ENCODE measurements at regions not wholly inside any gene's neighbourhood (a gene's known extent, or its start where the extent isn't known, plus 50 kb on each side); places are given as distances from the start of the nearest gene placed in this dataset.

DNA sequence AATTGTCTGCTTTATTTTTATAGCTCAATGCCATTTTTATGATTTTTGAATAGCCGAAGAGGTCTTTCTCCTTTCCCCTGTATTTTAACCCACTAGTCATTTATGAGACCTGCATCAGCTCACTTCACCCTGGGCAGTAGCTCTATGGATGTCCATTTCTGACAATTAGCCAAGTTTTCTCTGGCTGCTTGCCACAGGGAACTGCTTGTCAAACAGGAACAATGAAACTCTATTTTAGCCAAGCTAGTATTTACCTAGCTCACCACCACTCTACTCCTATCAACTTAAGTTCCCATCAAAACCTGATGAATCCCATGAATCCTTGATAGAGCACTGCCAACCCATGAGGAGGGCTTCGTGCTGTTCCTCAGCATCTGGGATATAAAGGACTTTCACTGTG lies 406.7 kb downstream of the RWDD3 start:
- TF ChIP-seq POLR2A (IDR thresholded peaks at IDR 0.05; ENCODE audit: low read depth, low read length): no peak
- no peak for TF ChIP-seq POLR2AphosphoS5 (IDR thresholded peaks at IDR 0.05; ENCODE audit: low read depth, low read length)

All from GM12892 (cell line).